ENCODE measurements at regions not wholly inside any gene's neighbourhood (a gene's known extent, or its start where the extent isn't known, plus 50 kb on each side); places are given as distances from the start of the nearest gene placed in this dataset.

DNA sequence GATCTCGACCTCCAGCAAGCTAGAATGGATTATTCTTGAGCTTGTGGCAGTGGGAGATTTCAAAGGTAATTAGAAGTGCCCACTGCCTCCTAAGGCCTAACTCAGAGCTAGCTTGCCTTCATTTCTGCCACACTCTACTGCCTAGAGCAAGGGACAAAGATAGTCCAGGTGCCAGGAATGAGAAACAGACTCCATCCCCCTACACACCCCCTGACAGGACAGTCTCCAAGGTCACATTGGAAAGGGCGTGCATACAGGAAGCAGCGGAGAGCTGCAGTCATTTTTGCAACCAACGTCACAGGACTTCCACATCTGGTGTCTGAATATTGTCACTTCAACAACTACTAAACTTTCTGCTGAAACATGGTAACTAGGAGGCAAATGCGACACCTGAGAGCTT, 101.0 kb upstream of the SH3BP4 start:
- no peaks in the 10 kb centered on the region for H3K36me3 ChIP-seq (ENCODE audit: insufficient read depth, low read length)
- no peak overlapping the region for H3K9ac ChIP-seq (ENCODE audit: low read depth, low read length, poor library complexity, severe bottlenecking)
- no peaks in the 10 kb centered on the region for H3K79me2 ChIP-seq (ENCODE audit: insufficient read depth, low read length)
- no peak overlapping the region for H2AFZ ChIP-seq (ENCODE audit: low read length)
- H3K4me2 ChIP-seq (ENCODE audit: low read depth, low read length, poor library complexity, severe bottlenecking), result no peak overlapping the region
- H3K9me2 ChIP-seq (replicated peaks; ENCODE audit: low read depth, low read length), result no peaks in the 10 kb centered on the region
- no peak overlapping the region for H3K4me3 ChIP-seq (ENCODE audit: low read length, poor library complexity, severe bottlenecking)
- H4K20me1 ChIP-seq (ENCODE audit: insufficient read depth, low read length, poor library complexity, severe bottlenecking), result no peaks in the 10 kb centered on the region
- H3K27me3 ChIP-seq (ENCODE audit: insufficient read depth, low read length, poor library complexity, severe bottlenecking), result no peaks in the 10 kb centered on the region
- no peaks in the 10 kb centered on the region for H3K9me3 ChIP-seq (ENCODE audit: insufficient read depth, low read depth, low read length)
- no peaks in the 10 kb centered on the region for H3F3A ChIP-seq (ENCODE audit: low read depth)
- H3K4me1 ChIP-seq (ENCODE audit: insufficient read depth, low read length, poor library complexity, severe bottlenecking), result no peaks in the 10 kb centered on the region
- no peak for TF ChIP-seq EZH2phosphoT487 (IDR thresholded peaks at IDR 0.05; ENCODE audit: borderline replicate concordance)
- TF ChIP-seq, protein P1, sequence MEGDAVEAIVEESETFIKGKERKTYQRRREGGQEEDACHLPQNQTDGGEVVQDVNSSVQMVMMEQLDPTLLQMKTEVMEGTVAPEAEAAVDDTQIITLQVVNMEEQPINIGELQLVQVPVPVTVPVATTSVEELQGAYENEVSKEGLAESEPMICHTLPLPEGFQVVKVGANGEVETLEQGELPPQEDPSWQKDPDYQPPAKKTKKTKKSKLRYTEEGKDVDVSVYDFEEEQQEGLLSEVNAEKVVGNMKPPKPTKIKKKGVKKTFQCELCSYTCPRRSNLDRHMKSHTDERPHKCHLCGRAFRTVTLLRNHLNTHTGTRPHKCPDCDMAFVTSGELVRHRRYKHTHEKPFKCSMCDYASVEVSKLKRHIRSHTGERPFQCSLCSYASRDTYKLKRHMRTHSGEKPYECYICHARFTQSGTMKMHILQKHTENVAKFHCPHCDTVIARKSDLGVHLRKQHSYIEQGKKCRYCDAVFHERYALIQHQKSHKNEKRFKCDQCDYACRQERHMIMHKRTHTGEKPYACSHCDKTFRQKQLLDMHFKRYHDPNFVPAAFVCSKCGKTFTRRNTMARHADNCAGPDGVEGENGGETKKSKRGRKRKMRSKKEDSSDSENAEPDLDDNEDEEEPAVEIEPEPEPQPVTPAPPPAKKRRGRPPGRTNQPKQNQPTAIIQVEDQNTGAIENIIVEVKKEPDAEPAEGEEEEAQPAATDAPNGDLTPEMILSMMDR (conservative IDR thresholded peaks at IDR 0.05; ENCODE audit: low read length), result no peak

DNA sequence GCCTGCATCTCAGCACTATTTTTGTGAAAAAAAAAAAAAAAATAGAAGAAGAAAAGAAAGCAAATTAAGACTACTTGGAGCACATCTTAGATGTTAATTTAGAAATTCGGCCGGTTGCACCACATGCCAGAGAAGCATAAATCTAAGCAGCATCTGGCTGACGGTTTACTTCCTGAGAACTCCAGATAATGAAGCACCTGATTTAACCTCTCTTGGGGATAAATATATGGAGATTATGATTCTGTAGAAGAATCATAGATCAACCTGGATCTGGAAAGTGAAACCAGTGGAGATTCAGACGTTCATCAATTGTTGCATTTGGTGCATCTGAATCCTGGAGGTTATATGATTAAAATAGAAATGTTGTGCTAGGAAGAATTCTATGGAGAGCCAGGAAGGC, 102.1 kb upstream of the SH3BP4 start:
- H3K27me3 ChIP-seq (ENCODE audit: insufficient read depth, low read length, poor library complexity, severe bottlenecking), result no peaks in the 10 kb centered on the region

DNA sequence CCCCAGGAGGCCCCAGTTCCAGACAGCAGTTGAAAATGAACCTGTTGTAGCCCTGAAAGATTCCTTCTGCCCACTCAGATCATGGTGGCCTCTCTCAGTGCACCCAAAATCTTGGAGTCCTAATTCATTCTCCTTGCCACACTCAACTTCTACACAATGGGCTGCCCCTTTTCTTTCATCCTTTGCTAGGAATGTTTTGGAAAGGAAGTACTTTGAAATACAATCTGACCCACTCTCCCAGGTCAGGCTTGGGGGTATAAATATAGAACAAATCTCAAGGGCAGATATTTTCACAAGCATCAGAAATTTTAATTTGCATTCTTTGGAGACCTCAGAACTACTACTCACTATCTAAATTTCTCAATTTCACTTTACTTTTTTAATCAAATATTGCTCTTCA, 103.2 kb upstream of the SH3BP4 start:
- TF ChIP-seq, protein P1 (conservative IDR thresholded peaks at IDR 0.05; ENCODE audit: low read length), result no peak
- TF ChIP-seq EZH2phosphoT487 (IDR thresholded peaks at IDR 0.05; ENCODE audit: borderline replicate concordance), result no peak
- H4K20me1 ChIP-seq (ENCODE audit: insufficient read depth, low read length, poor library complexity, severe bottlenecking), result no peaks in the 10 kb centered on the region
- no peaks in the 10 kb centered on the region for H3K9me2 ChIP-seq (replicated peaks; ENCODE audit: low read depth, low read length)
- no peaks in the 10 kb centered on the region for H3K9me3 ChIP-seq (ENCODE audit: insufficient read depth, low read depth, low read length)
- no peaks in the 10 kb centered on the region for H3K79me2 ChIP-seq (ENCODE audit: insufficient read depth, low read length)
- H2AFZ ChIP-seq (ENCODE audit: low read length), result no peak overlapping the region
- no peak overlapping the region for H3K9ac ChIP-seq (ENCODE audit: low read depth, low read length, poor library complexity, severe bottlenecking)
- no peaks in the 10 kb centered on the region for H3K27me3 ChIP-seq (ENCODE audit: insufficient read depth, low read length, poor library complexity, severe bottlenecking)
- H3K4me2 ChIP-seq (ENCODE audit: low read depth, low read length, poor library complexity, severe bottlenecking), result no peak overlapping the region
- no peaks in the 10 kb centered on the region for H3K36me3 ChIP-seq (ENCODE audit: insufficient read depth, low read length)
- no peaks in the 10 kb centered on the region for H3K4me1 ChIP-seq (ENCODE audit: insufficient read depth, low read length, poor library complexity, severe bottlenecking)
- H3F3A ChIP-seq (ENCODE audit: low read depth), result no peaks in the 10 kb centered on the region
- no peak overlapping the region for H3K4me3 ChIP-seq (ENCODE audit: low read length, poor library complexity, severe bottlenecking)

More for the DNA sequence above, 102.1 kb upstream of the SH3BP4 start:
- H3K79me2 ChIP-seq (ENCODE audit: insufficient read depth, low read length), result no peaks in the 10 kb centered on the region
- no peaks in the 10 kb centered on the region for H3K9me2 ChIP-seq (replicated peaks; ENCODE audit: low read depth, low read length)
- H3K4me2 ChIP-seq (ENCODE audit: low read depth, low read length, poor library complexity, severe bottlenecking), result no peak overlapping the region
- H4K20me1 ChIP-seq (ENCODE audit: insufficient read depth, low read length, poor library complexity, severe bottlenecking), result no peaks in the 10 kb centered on the region
- no peak overlapping the region for H3K9ac ChIP-seq (ENCODE audit: low read depth, low read length, poor library complexity, severe bottlenecking)
- no peaks in the 10 kb centered on the region for H3K4me1 ChIP-seq (ENCODE audit: insufficient read depth, low read length, poor library complexity, severe bottlenecking)
- no peak overlapping the region for H3K4me3 ChIP-seq (ENCODE audit: low read length, poor library complexity, severe bottlenecking)
- TF ChIP-seq, protein P1 (conservative IDR thresholded peaks at IDR 0.05; ENCODE audit: low read length), result no peak
- TF ChIP-seq EZH2phosphoT487 (IDR thresholded peaks at IDR 0.05; ENCODE audit: borderline replicate concordance), result no peak
- no peaks in the 10 kb centered on the region for H3K9me3 ChIP-seq (ENCODE audit: insufficient read depth, low read depth, low read length)
- no peaks in the 10 kb centered on the region for H3F3A ChIP-seq (ENCODE audit: low read depth)
- no peaks in the 10 kb centered on the region for H3K36me3 ChIP-seq (ENCODE audit: insufficient read depth, low read length)
- no peak overlapping the region for H2AFZ ChIP-seq (ENCODE audit: low read length)

Measured in Loucy (cell line).